SK-N-SH (cell line): ENCODE measurements at regions not wholly inside any gene's neighbourhood (a gene's known extent, or its start where the extent isn't known, plus 50 kb on each side); places are given as distances from the start of the nearest gene placed in this dataset.

ENCODE experiments used
- CTCF ChIA-PET: fragments of 300-600, 350-600 bp; formaldehyde crosslinking; extraction: SDS; loops from one replicate; lab custom pipeline; 2021; lab: Yijun Ruan, JAX
- POLR2A ChIA-PET: fragments of 350-600 bp; sonication (Branson Sonifier 250); formaldehyde crosslinking; extraction: SDS; loops from one replicate; lab custom pipeline; 2020; ENCODE audit warnings: antibody characterized with exemption, inconsistent platforms; lab: Yijun Ruan, JAX
- DNase-seq: peaks from one replicate; pipeline ENCODE4 v3.0.0; 2012
- H2AFZ ChIP-seq: fragments of 200-600 bp; sonication (generic); 2 replicates; pipeline ENCODE4 v1.8.1; 2016; ENCODE audit warnings: antibody characterized with exemption, mild to moderate bottlenecking, low read depth
- H3F3A ChIP-seq: fragments of 200-600 bp; sonication (generic); replicated peaks from 2 replicates; pipeline ENCODE3; 2016; ENCODE audit warnings: antibody characterized with exemption, mild to moderate bottlenecking; ENCODE audit not compliant: insufficient read depth
- H3K27ac ChIP-seq, 2 experiments: fragments of 200-500 bp in 1 of 2; fragments of 200-600 bp in 1 of 2; sonication (Bioruptor generic) in 1 of 2; sonication (generic), shearing (Covaris generic) in 1 of 2; 2 replicates each; pipeline versions ENCODE4 v1.5.1 to v1.6.1; 2014 to 2016; ENCODE audit warnings: low read depth in 2 of 2, inconsistent platforms in 1 of 2, low read length in 1 of 2, mild to moderate bottlenecking in 1 of 2, mixed read lengths in 1 of 2
- H3K27me3 ChIP-seq: fragments of 200-600 bp; sonication (generic), shearing (Covaris generic); 2 replicates; pipeline ENCODE4 v1.6.1; 2016; ENCODE audit warnings: mixed run types; ENCODE audit not compliant: insufficient read depth
- H3K36me3 ChIP-seq, 2 experiments: fragments of 200-500 bp in 1 of 2; fragments of 200-600 bp in 1 of 2; sonication (Bioruptor generic) in 1 of 2; sonication (generic) in 1 of 2; replicated peaks in 1 of 2; 2 replicates each; pipeline versions ENCODE3 to v1.5.1; 2014 to 2016; ENCODE audit warnings: low read length in 1 of 2, mild to moderate bottlenecking in 1 of 2; ENCODE audit not compliant: insufficient read depth in 2 of 2, control insufficient read depth in 1 of 2
- H3K4me1 ChIP-seq, 2 experiments: fragments of 200-500 bp in 1 of 2; fragments of 200-600 bp in 1 of 2; sonication (Bioruptor generic) in 1 of 2; sonication (generic), shearing (Covaris generic) in 1 of 2; 2 replicates each; pipeline versions ENCODE4 v1.5.1 to v1.6.1; 2014 to 2016; ENCODE audit warnings: low read depth in 1 of 2, low read length in 1 of 2, mixed run types in 1 of 2; ENCODE audit not compliant: insufficient read depth in 2 of 2, control insufficient read depth in 1 of 2
- H3K4me2 ChIP-seq: fragments of 200-600 bp; sonication (generic), shearing (Covaris generic); 2 replicates; pipeline ENCODE4 v1.6.1; 2017; ENCODE audit warnings: mixed run types
- H3K4me3 ChIP-seq, 2 experiments: fragments of 200-500 bp in 1 of 2; fragments of 200-600 bp in 1 of 2; sonication (Bioruptor generic) in 1 of 2; sonication (generic), shearing (Covaris generic) in 1 of 2; 2 replicates each; pipeline versions ENCODE4 v1.5.1 to v1.8.1; 2014 to 2016; ENCODE audit warnings: low read depth in 2 of 2, inconsistent platforms in 1 of 2, low read length in 1 of 2, mild to moderate bottlenecking in 1 of 2, mixed read lengths in 1 of 2, moderate library complexity in 1 of 2
- H3K79me2 ChIP-seq: fragments of 200-600 bp; sonication (generic); 2 replicates; pipeline ENCODE4 v1.8.1; 2017; ENCODE audit warnings: mild to moderate bottlenecking; ENCODE audit not compliant: insufficient read depth
- H3K9ac ChIP-seq: fragments of 200-600 bp; sonication (generic); 2 replicates; pipeline ENCODE4 v1.6.1; 2017; ENCODE audit warnings: mixed run types
- H3K9me2 ChIP-seq: fragments of 200-600 bp; sonication (generic); 2 replicates; pipeline ENCODE4 v1.6.1; 2017; ENCODE audit warnings: mixed run types
- H3K9me3 ChIP-seq: fragments of 200-600 bp; sonication (generic); 2 replicates; pipeline ENCODE4 v1.6.1; 2017; ENCODE audit warnings: mixed run types, mild to moderate bottlenecking, moderate library complexity
- H4K20me1 ChIP-seq: fragments of 200-600 bp; sonication (generic); 2 replicates; pipeline ENCODE4 v1.6.1; 2017; ENCODE audit warnings: mild to moderate bottlenecking, mixed run types; ENCODE audit not compliant: insufficient read depth
- CHD2 ChIP-seq: fragments of 150-350 bp; IDR thresholded peaks from 2 replicates; pipeline ENCODE4 v1.6.1; 2018; ENCODE audit warnings: low read length; ENCODE audit not compliant: partially characterized antibody
- ELF1 ChIP-seq: IDR thresholded peaks from 2 replicates; pipeline ENCODE4 v1.4.0; 2012
- EP300 ChIP-seq, 2 experiments: IDR thresholded peaks; 2 replicates each; pipeline versions ENCODE4 v1.4.0 to v1.6.1; 2012; ENCODE audit warnings: borderline replicate concordance in 1 of 2, low read depth in 1 of 2, low read length in 1 of 2
- FOSL2 ChIP-seq: IDR thresholded peaks from 2 replicates; pipeline ENCODE4 v1.4.0; 2012; ENCODE audit warnings: low read depth, mild to moderate bottlenecking, moderate library complexity, borderline replicate concordance
- FOXJ3 ChIP-seq: sonication (generic); formaldehyde crosslinking; IDR thresholded peaks from 2 replicates; pipeline ENCODE4 v1.5.1; 2020; ENCODE audit warnings: mild to moderate bottlenecking, missing genetic modification reagents
- FOXM1 ChIP-seq: IDR thresholded peaks from 2 replicates; pipeline ENCODE4 v1.4.0; 2012; ENCODE audit warnings: low read depth, mild to moderate bottlenecking
- GABPA ChIP-seq: IDR thresholded peaks from 2 replicates; pipeline ENCODE4 v1.4.0; 2012; ENCODE audit warnings: low read depth, mild to moderate bottlenecking
- IRF3 ChIP-seq: fragments of 150-350 bp; IDR thresholded peaks from 2 replicates; pipeline ENCODE4 v1.6.1; 2016; ENCODE audit warnings: mild to moderate bottlenecking, low read depth, low read length
- JUND ChIP-seq: IDR thresholded peaks from 2 replicates; pipeline ENCODE4 v1.4.0; 2012
- NFIC ChIP-seq: IDR thresholded peaks from 2 replicates; pipeline ENCODE4 v1.4.0; 2012; ENCODE audit warnings: borderline replicate concordance
- NRF1 ChIP-seq: IDR thresholded peaks from 2 replicates; pipeline ENCODE4 v1.6.1; 2012; ENCODE audit warnings: low read depth, mild to moderate bottlenecking, low read length
- POLR2AphosphoS5 ChIP-seq: IDR thresholded peaks from 2 replicates; pipeline ENCODE4 v1.6.1; 2012; ENCODE audit warnings: low read depth, low read length
- RCOR1 ChIP-seq: fragments of 150-350 bp; IDR thresholded peaks from 2 replicates; pipeline ENCODE4 v1.6.1; 2017; ENCODE audit warnings: antibody characterized with exemption, low read length
- RXRA ChIP-seq: IDR thresholded peaks from 2 replicates; pipeline ENCODE4 v1.4.0; 2012; ENCODE audit warnings: low read depth, mild to moderate bottlenecking, borderline replicate concordance
- TCF12 ChIP-seq: IDR thresholded peaks from 2 replicates; pipeline ENCODE4 v1.4.0; 2012
- TEAD4 ChIP-seq: IDR thresholded peaks from 2 replicates; pipeline ENCODE4 v1.4.0; 2012; ENCODE audit warnings: mild to moderate bottlenecking, borderline replicate concordance; ENCODE audit not compliant: insufficient read depth
- USF1 ChIP-seq: IDR thresholded peaks from 2 replicates; pipeline ENCODE4 v1.4.0; 2012; ENCODE audit warnings: low read depth, borderline replicate concordance
- WGBS: methylation state at CpG from one replicate; pipeline ENCODE4 v1.1.6; 2017; ENCODE audit warnings: low lambda C conversion rate; 5-methylcytosine and 5-hydroxymethylcytosine counted together
- TF ChIP-seq, protein P1 (sequence below): IDR thresholded peaks from 2 replicates; pipeline ENCODE4; 2012
- TF ChIP-seq, protein P2 (sequence below): fragments of 200-600 bp; sonication (generic); IDR thresholded peaks from 2 replicates; pipeline ENCODE4 v1.6.1; 2017; ENCODE audit warnings: antibody characterized with exemption, mild to moderate bottlenecking, moderate library complexity

GRCh38 chr10:88106366-88106765 is 242.9 kb downstream of the PTEN start (continued):
- no peak for TF ChIP-seq ELF1
- no peak for TF ChIP-seq TEAD4
- TF ChIP-seq RCOR1 = no peak
- TF ChIP-seq GABPA = no peak
- no peak for TF ChIP-seq RXRA
- TF ChIP-seq USF1 = no peak
- TF ChIP-seq, protein P1, sequence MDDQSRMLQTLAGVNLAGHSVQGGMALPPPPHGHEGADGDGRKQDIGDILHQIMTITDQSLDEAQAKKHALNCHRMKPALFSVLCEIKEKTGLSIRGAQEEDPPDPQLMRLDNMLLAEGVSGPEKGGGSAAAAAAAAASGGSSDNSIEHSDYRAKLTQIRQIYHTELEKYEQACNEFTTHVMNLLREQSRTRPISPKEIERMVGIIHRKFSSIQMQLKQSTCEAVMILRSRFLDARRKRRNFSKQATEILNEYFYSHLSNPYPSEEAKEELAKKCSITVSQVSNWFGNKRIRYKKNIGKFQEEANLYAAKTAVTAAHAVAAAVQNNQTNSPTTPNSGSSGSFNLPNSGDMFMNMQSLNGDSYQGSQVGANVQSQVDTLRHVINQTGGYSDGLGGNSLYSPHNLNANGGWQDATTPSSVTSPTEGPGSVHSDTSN = no peak
- no peak for TF ChIP-seq TCF12
- TF ChIP-seq FOXJ3 = no peak
- TF ChIP-seq IRF3 = no peak

DNA sequence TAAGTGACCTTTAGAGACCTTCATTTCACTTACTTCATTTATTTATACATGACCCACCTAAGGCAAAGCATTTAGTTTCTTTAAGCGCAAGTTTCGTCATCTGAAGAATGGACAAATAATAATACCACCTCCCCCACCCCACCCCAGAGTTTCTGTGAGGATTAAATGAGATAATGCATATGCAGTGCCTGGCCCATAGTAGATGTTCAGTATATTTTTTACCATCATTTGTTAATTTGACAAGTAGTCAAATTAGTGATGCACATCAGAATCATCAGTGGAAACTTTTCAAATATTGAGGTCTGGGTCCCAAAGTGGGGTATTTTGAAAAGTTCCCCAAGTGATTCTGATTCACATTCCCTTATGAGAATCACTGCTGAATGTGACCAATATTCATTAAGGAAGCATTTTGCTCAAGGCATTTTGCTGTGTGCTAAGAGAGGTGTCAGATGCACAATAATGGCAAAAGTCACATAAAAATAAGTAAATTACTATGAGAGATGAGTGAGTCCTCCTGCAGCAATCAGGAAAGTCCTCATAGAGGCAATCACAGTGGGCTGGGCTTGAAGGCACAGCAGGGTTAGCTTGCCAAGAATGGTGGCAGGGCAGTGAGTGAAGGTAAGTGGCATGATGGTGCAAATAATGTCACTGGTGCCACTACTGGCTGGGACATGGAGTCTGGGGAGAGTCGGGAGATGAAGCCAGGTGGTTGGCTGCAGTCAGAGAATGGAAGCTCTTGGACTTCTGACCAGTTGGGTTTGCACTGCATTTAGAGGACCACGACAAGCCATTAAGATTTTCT is 244.1 kb downstream of the PTEN start:
- Histone ChIP-seq H3K9ac (no peak overlapping the region), H3K9me2 (no peaks in the 10 kb centered on the region), H2AFZ (no peak overlapping the region), H3K36me3 (no peaks in the 10 kb centered on the region), H3K4me2 (no peak overlapping the region), H3K27me3 (no peaks in the 10 kb centered on the region), H3K27ac (no peak overlapping the region), H3K4me3 (no peak overlapping the region), H3K9me3 (no peaks in the 10 kb centered on the region), H4K20me1 (no peaks in the 10 kb centered on the region), H3K79me2 (no peaks in the 10 kb centered on the region), H3F3A (no peaks in the 10 kb centered on the region), H3K4me1 (peaks cover 0 to 4% of the 10 kb centered on the region in 2 experiments; a peak in 3 of 4 replicates)
- CTCF ChIA-PET = interaction anchor here (1.0 to 1.2 kb wide), 2 partner anchors 17 to 88 kb away, joined by 3 to 4 read pairs; no protein-coding TSS in a partner anchor
- no peak for DNase-seq
- POLR2A ChIA-PET = no interaction called here
- TF ChIP-seq NRF1 (no peak), EP300 (IDR thresholded peaks at IDR 0.05; ENCODE audit: borderline replicate concordance in 1 of 2, low read depth in 1 of 2, low read length in 1 of 2) (no peak), NFIC (no peak), FOXJ3 (no peak), JUND (no peak), TEAD4 (no peak), RCOR1 (no peak), RXRA (no peak), POLR2AphosphoS5 (no peak), CHD2 (no peak), FOSL2 (no peak), FOXM1 (no peak)
- TF ChIP-seq, protein P2, sequence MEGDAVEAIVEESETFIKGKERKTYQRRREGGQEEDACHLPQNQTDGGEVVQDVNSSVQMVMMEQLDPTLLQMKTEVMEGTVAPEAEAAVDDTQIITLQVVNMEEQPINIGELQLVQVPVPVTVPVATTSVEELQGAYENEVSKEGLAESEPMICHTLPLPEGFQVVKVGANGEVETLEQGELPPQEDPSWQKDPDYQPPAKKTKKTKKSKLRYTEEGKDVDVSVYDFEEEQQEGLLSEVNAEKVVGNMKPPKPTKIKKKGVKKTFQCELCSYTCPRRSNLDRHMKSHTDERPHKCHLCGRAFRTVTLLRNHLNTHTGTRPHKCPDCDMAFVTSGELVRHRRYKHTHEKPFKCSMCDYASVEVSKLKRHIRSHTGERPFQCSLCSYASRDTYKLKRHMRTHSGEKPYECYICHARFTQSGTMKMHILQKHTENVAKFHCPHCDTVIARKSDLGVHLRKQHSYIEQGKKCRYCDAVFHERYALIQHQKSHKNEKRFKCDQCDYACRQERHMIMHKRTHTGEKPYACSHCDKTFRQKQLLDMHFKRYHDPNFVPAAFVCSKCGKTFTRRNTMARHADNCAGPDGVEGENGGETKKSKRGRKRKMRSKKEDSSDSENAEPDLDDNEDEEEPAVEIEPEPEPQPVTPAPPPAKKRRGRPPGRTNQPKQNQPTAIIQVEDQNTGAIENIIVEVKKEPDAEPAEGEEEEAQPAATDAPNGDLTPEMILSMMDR = no peak
- 95% methylated on average over 4 of the region's 4 CpGs for whole genome bisulfite sequencing
